Frontal cortex (tissue), 3 donors: ENCODE measurements at regions not wholly inside any gene's neighbourhood (a gene's known extent, or its start where the extent isn't known, plus 50 kb on each side); places are given as distances from the start of the nearest gene placed in this dataset.

ENCODE experiments used
- DNase-seq, 2 donors: peaks; one replicate each; pipeline ENCODE4 v3.0.0; 2012; ENCODE audit warnings: low spot score in 2 of 2
- FAIRE-seq: peaks from 2 replicates; lab custom pipeline; 2012; peaks lifted over from hg19 to GRCh38; lab: Jason Lieb, UNC
- donor health status: control.
- donor health status: control.
- donor health status: control.

GRCh38 chr18:45119876-45120275 is 439.2 kb downstream of the SETBP1 start:
- DNase-seq, result no peak
- FAIRE-seq, result no peak

GRCh38 chr18:45121146-45121545 is 440.5 kb downstream of the SETBP1 start:
- DNase-seq (no peak), FAIRE-seq (no peak)

GRCh38 chr18:45122506-45122905 is 441.8 kb downstream of the SETBP1 start:
- FAIRE-seq (no peak), DNase-seq (no peak)

GRCh38 chr18:45127405-45127804 is 446.7 kb downstream of the SETBP1 start:
- no peak for FAIRE-seq
- no peak for DNase-seq

GRCh38 chr18:45133276-45133675 is 452.6 kb downstream of the SETBP1 start:
- FAIRE-seq (no peak), DNase-seq (no peak)

- DNase-seq, result no peak
- FAIRE-seq, result no peak
Measured at GRCh38 chr18:45136381-45137086, 455.8 kb downstream of the SETBP1 start.

GRCh38 chr18:45137087-45137419 is 456.4 kb downstream of the SETBP1 start:
- DNase-seq, result no peak
- FAIRE-seq, result no peak

GRCh38 chr18:45139478-45139877 is 458.8 kb downstream of the SETBP1 start:
- no peak for FAIRE-seq
- DNase-seq, result no peak

GRCh38 chr18:45142868-45143267 is 462.2 kb downstream of the SETBP1 start:
- DNase-seq (no peak), FAIRE-seq (no peak)

- DNase-seq (no peak), FAIRE-seq (no peak)
Measured at GRCh38 chr18:45149712-45150111, 465.6 kb upstream of the SLC14A2 start.

GRCh38 chr18:45151645-45152044 is 463.6 kb upstream of the SLC14A2 start:
- FAIRE-seq (no peak), DNase-seq (no peak)

- DNase-seq (no peak), FAIRE-seq (no peak)
Measured at GRCh38 chr18:45155526-45155925, 459.8 kb upstream of the SLC14A2 start.

- FAIRE-seq (no peak), DNase-seq (no peak)
Measured at GRCh38 chr18:45156946-45157345, 458.3 kb upstream of the SLC14A2 start.

GRCh38 chr18:45157576-45157975 is 457.7 kb upstream of the SLC14A2 start:
- DNase-seq (no peak), FAIRE-seq (no peak)

- FAIRE-seq (no peak), DNase-seq (no peak)
Measured at GRCh38 chr18:45161850-45162249, 453.4 kb upstream of the SLC14A2 start.

- no peak for DNase-seq
- no peak for FAIRE-seq
Measured at GRCh38 chr18:45163871-45164270, 451.4 kb upstream of the SLC14A2 start.

- DNase-seq (no peak), FAIRE-seq (no peak)
Measured at GRCh38 chr18:45164551-45164950, 450.7 kb upstream of the SLC14A2 start.

GRCh38 chr18:45165176-45165713 is 450.0 kb upstream of the SLC14A2 start:
- DNase-seq (no peak), FAIRE-seq (no peak)

- FAIRE-seq (no peak), DNase-seq (no peak)
Measured at GRCh38 chr18:45165871-45166270, 449.4 kb upstream of the SLC14A2 start.

GRCh38 chr18:45166341-45166835 is 448.9 kb upstream of the SLC14A2 start:
- DNase-seq, result no peak
- no peak for FAIRE-seq

- FAIRE-seq (no peak), DNase-seq (no peak)
Measured at GRCh38 chr18:45166836-45167551, 448.3 kb upstream of the SLC14A2 start.
